DND-41 (cell line): ENCODE measurements at regions not wholly inside any gene's neighbourhood (a gene's known extent, or its start where the extent isn't known, plus 50 kb on each side); places are given as distances from the start of the nearest gene placed in this dataset.

Experiments
- CTCF ChIP-seq: IDR thresholded peaks from 2 replicates; pipeline ENCODE4 v1.5.1; 2012; ENCODE audit warnings: borderline replicate concordance, low read length, moderate library complexity, mild to moderate bottlenecking; ENCODE audit not compliant: poor library complexity, severe bottlenecking; ENCODE audit errors: extremely low read depth
- EZH2 ChIP-seq: IDR thresholded peaks from 3 replicates; pipeline ENCODE4 v1.6.1; 2012; ENCODE audit warnings: borderline replicate concordance, low read depth, mild to moderate bottlenecking, moderate library complexity, low read length, inconsistent platforms; ENCODE audit not compliant: severe bottlenecking

- no peak for TF ChIP-seq CTCF
- no peak for TF ChIP-seq EZH2
These were observed 903.9 kb downstream of the CDH11 start for GRCh38 chr16:64217789-64218535.
